HUES48 (cell line): ENCODE measurements at regions not wholly inside any gene's neighbourhood (a gene's known extent, or its start where the extent isn't known, plus 50 kb on each side); places are given as distances from the start of the nearest gene placed in this dataset.

Source experiments
- H3K27ac ChIP-seq: one replicate; pipeline ENCODE4 v1.7.0; 2013; ENCODE audit warnings: low read depth, low read length, inconsistent platforms
- H3K27me3 ChIP-seq: 2 replicates; pipeline ENCODE4 v1.6.1; 2013; ENCODE audit warnings: mild to moderate bottlenecking, low read length; ENCODE audit not compliant: control insufficient read depth, insufficient read depth
- H3K36me3 ChIP-seq: 2 replicates; pipeline ENCODE4 v1.6.1; 2013; ENCODE audit warnings: low read length; ENCODE audit not compliant: control insufficient read depth, insufficient read depth
- H3K4me1 ChIP-seq: 2 replicates; pipeline ENCODE4 v1.6.1; 2013; ENCODE audit warnings: mild to moderate bottlenecking, low read length; ENCODE audit not compliant: control insufficient read depth, insufficient read depth
- H3K4me3 ChIP-seq: 2 replicates; pipeline ENCODE4 v1.5.1; 2013; ENCODE audit warnings: mild to moderate bottlenecking, low read depth, low read length
- H3K9ac ChIP-seq: 2 replicates; pipeline ENCODE4 v1.6.1; 2013; ENCODE audit warnings: mild to moderate bottlenecking, low read depth, low read length, moderate library complexity
- H3K9me3 ChIP-seq: 2 replicates; pipeline ENCODE4 v1.6.1; 2013; ENCODE audit warnings: low read length; ENCODE audit not compliant: control insufficient read depth, insufficient read depth

DNA sequence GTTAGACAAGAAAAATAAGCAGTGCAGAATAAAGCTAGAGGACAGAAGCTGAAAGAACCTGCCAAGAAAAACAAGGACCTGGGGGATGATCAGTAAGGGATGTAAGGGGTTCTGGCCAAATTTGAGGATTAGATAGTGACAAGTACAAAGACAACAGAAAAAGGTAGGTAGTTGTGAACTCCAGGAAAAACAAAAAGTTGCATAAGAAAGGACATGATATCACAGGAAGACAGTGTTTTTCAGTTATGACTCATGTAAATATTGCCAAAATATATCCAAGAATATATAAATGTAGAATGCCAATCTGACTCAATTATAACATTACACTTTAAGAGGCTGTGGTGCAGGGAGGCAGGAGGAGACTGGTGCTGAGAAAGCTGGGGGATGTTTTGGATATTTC is 209.8 kb upstream of the SH3BP4 start:
- Histone ChIP-seq H3K36me3 (no peaks in the 10 kb centered on the region), H3K4me1 (peaks cover 7% of the 10 kb centered on the region), H3K9ac (no peak overlapping the region), H3K9me3 (no peaks in the 10 kb centered on the region), H3K4me3 (no peak overlapping the region), H3K27ac (no peak overlapping the region), H3K27me3 (no peaks in the 10 kb centered on the region)

GRCh38 chr2:234739061-234739460 is 212.8 kb upstream of the SH3BP4 start:
- Histone ChIP-seq H3K27me3 (no peaks in the 10 kb centered on the region), H3K4me1 (peaks cover 7% of the 10 kb centered on the region), H3K4me3 (no peak overlapping the region), H3K9ac (no peak overlapping the region), H3K9me3 (no peaks in the 10 kb centered on the region), H3K27ac (no peak overlapping the region), H3K36me3 (no peaks in the 10 kb centered on the region)

DNA sequence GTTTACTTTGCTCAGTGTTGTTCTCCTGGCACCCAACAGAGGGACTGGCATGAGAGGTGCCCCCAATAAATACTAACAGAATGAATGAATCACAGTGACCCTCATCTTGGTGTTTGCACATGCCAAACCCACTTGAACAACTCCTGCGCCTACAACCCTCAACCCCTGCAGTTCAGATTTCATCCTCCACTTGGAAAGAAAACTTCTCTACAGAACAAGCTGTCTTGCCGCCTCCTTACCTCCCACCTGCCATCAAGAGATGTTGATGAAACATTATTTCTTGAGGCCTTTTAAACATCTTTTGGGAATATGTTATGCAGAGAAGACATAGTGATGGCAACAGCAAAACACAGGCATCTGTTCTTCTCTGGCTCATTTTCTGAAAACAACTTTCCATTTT is 216.0 kb upstream of the SH3BP4 start:
- Histone ChIP-seq H3K27ac (no peak overlapping the region), H3K9ac (no peak overlapping the region), H3K4me1 (peaks cover 7% of the 10 kb centered on the region), H3K4me3 (no peak overlapping the region), H3K36me3 (no peaks in the 10 kb centered on the region), H3K9me3 (no peaks in the 10 kb centered on the region), H3K27me3 (no peaks in the 10 kb centered on the region)

DNA sequence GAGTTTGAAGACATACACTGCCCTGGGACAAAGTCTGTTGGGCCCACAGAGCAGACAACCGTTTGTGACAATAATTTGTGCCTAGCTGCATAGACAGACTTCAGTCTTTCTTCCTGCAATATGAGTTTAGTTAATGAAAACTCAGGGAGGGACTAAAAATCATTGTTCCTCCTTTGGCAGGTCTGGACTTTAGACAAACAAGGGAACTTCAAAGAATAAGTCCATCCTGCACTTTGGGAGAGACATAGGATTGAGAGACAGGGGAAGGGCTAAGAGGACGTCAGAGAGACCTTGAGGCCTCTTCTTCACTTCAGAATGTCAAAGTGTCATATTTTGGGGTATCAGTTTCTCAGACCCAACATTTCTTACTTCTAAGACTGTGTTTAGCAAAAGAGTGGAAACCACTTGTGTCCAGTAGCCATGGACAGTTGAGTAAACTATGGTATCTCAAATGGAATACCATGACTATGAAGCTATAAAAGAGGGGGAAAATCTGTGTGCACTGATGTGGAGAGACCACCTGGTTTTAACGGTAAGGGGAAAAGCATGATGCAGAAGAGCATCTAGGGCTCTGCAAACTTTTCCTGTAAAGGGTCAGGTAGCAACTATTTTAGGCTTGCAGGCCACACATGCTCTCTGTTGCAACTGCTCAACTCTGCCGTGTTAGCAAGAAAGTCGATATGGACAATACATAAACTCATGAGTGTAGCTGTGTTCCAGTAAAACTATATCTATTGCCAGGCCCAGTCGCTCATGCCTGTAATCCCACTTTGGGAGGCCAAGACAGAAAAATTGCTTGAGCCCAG is 217.8 kb upstream of the SH3BP4 start:
- Histone ChIP-seq H3K27me3 (no peaks in the 10 kb centered on the region), H3K4me1 (peaks cover 7% of the 10 kb centered on the region), H3K36me3 (no peaks in the 10 kb centered on the region), H3K9me3 (no peaks in the 10 kb centered on the region), H3K27ac (no peak overlapping the region), H3K4me3 (no peak overlapping the region), H3K9ac (no peak overlapping the region)

- H3K9ac ChIP-seq, result no peak overlapping the region
- no peaks in the 10 kb centered on the region for H3K36me3 ChIP-seq
- peaks cover 7% of the 10 kb centered on the region for H3K4me1 ChIP-seq
Measured at GRCh38 chr2:234733093-234733489, 218.7 kb upstream of the SH3BP4 start.

GRCh38 chr2:234732404-234733092 is 219.3 kb upstream of the SH3BP4 start:
- no peak overlapping the region for H3K4me3 ChIP-seq
- H3K27ac ChIP-seq, result no peak overlapping the region
- no peaks in the 10 kb centered on the region for H3K27me3 ChIP-seq
- H3K9me3 ChIP-seq, result no peaks in the 10 kb centered on the region
- no peaks in the 10 kb centered on the region for H3K36me3 ChIP-seq
- no peak overlapping the region for H3K9ac ChIP-seq
- peaks cover 2% of the 10 kb centered on the region; the same call in 1 of the 2 replicates for H3K4me1 ChIP-seq

More at GRCh38 chr2:234733093-234733489, 218.7 kb upstream of the SH3BP4 start:
- H3K27me3 ChIP-seq, result no peaks in the 10 kb centered on the region
- no peaks in the 10 kb centered on the region for H3K9me3 ChIP-seq
- H3K4me3 ChIP-seq, result no peak overlapping the region
- H3K27ac ChIP-seq, result no peak overlapping the region

GRCh38 chr2:234731236-234731635 is 220.6 kb upstream of the SH3BP4 start:
- H3K9ac ChIP-seq, result no peak overlapping the region
- H3K4me3 ChIP-seq, result no peak overlapping the region

GRCh38 chr2:234730066-234730640 is 221.7 kb upstream of the SH3BP4 start:
- H3K27me3 ChIP-seq, result no peaks in the 10 kb centered on the region
- no peak overlapping the region for H3K27ac ChIP-seq
- no peaks in the 10 kb centered on the region for H3K9me3 ChIP-seq
- H3K9ac ChIP-seq, result no peak overlapping the region
- H3K4me3 ChIP-seq, result no peak overlapping the region
- H3K36me3 ChIP-seq, result no peaks in the 10 kb centered on the region
- H3K4me1 ChIP-seq, result no peaks in the 10 kb centered on the region; the same call in 1 of the 2 replicates

More at GRCh38 chr2:234731236-234731635, 220.6 kb upstream of the SH3BP4 start:
- no peaks in the 10 kb centered on the region; the same call in 1 of the 2 replicates for H3K4me1 ChIP-seq
- no peaks in the 10 kb centered on the region for H3K9me3 ChIP-seq
- H3K27me3 ChIP-seq, result no peaks in the 10 kb centered on the region
- H3K36me3 ChIP-seq, result no peaks in the 10 kb centered on the region
- H3K27ac ChIP-seq, result no peak overlapping the region

DNA sequence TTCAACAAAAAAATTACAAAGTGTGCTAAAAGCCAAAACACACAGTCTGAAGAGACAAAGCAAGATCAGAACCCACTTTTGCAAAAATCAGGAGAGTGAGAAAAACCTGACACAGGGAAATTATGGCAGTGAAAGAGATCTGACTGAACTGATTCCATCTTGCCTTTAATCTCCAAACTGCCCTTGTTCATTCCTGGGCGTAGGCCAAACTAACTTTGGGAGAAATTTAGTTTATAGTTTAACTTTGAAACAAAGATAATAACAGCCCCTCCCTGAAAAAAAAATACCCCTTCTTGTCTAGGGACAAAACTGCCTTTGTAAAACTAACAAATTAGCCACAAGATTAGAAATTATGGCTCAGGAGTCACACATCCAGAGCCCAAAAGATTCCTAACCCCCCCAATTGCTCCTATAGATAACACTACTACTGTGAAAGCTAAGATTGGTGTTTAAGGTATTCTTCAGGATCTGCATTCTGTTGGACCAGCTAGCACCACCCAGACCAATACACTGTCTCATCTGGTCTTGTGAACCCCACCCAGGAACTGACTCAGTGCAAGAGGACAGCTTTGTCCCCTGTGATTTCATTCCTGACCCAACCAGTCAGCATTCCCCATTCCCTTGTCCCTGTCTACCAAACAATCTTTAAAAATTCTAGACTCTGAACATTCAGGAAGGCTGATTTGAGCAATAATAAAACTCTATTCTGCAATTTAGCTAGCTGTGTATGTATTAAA is 226.1 kb upstream of the SH3BP4 start:
- no peaks in the 10 kb centered on the region for H3K27me3 ChIP-seq
- H3K36me3 ChIP-seq, result no peaks in the 10 kb centered on the region
- H3K27ac ChIP-seq, result no peak overlapping the region
- H3K9me3 ChIP-seq, result no peaks in the 10 kb centered on the region
- no peaks in the 10 kb centered on the region; the same call in 1 of the 2 replicates for H3K4me1 ChIP-seq
- no peak overlapping the region for H3K9ac ChIP-seq
- H3K4me3 ChIP-seq, result no peak overlapping the region

DNA sequence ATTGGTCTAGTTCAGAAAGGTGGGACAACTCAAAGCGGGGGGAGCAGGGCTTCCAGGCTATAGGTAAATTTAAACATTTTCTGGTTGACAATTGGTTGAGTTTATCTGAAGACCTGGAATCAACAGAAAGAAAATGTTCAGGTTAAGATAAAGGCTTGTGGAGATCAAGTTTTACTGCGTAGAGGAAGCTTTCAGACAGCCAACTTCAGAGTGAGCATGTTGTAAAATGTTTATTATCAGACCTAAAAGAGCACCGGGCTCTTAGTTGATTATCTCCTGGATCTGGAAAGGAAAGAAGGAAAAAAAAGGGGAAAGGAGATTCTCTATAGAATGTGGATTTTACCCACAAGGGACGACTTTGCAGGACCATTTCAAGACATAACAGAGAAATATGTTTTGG is 227.0 kb upstream of the SH3BP4 start:
- Histone ChIP-seq H3K27ac (no peak overlapping the region), H3K27me3 (no peaks in the 10 kb centered on the region), H3K9ac (no peak overlapping the region), H3K4me1 (no peaks in the 10 kb centered on the region; the same call in 1 of the 2 replicates), H3K9me3 (no peaks in the 10 kb centered on the region), H3K4me3 (no peak overlapping the region), H3K36me3 (no peaks in the 10 kb centered on the region)
